Testis (tissue), 2 donors: ENCODE measurements at regions not wholly inside any gene's neighbourhood (a gene's known extent, or its start where the extent isn't known, plus 50 kb on each side); places are given as distances from the start of the nearest gene placed in this dataset.

Experiments
- CTCF ChIP-seq, 3 experiments: fragments of 450-650 bp in 2 of 3; fragments of 200-600 bp in 1 of 3; sonication (generic) in 1 of 3; IDR thresholded peaks; one replicate each; pipeline ENCODE4 v1.5.1; 2016 to 2019; ENCODE audit warnings: antibody characterized with exemption in 3 of 3, mild to moderate bottlenecking in 2 of 3, moderate library complexity in 1 of 3
- POLR2A ChIP-seq: fragments of 450-650 bp; IDR thresholded peaks from one replicate; pipeline ENCODE4 v1.6.1; 2017; ENCODE audit warnings: antibody characterized with exemption, mild to moderate bottlenecking, moderate library complexity

GRCh38 chr9:8033794-8034193 is 234.2 kb upstream of the DMAC1 start:
- no peak for TF ChIP-seq CTCF (IDR thresholded peaks at IDR 0.05)
- TF ChIP-seq POLR2A, result no peak
